GM18517 (cell line): ENCODE measurements at regions not wholly inside any gene's neighbourhood (a gene's known extent, or its start where the extent isn't known, plus 50 kb on each side); places are given as distances from the start of the nearest gene placed in this dataset.

Source experiments
- ATAC-seq: cut with Tn5 transposase; IDR thresholded peaks from one replicate; pipeline ENCODE4 v1.9.1; 2021; ENCODE audit warnings: mild to moderate bottlenecking, moderate library complexity; ENCODE audit not compliant: unreplicated experiment

GRCh38 chr13:106061781-106062180, 473.7 kb downstream of the EFNB2 start:
- ATAC-seq = no peak

GRCh38 chr13:106056851-106057250, 478.6 kb downstream of the EFNB2 start:
- ATAC-seq = no peak

GRCh38 chr13:106052200-106052767, 483.2 kb downstream of the EFNB2 start:
- ATAC-seq = no peak

- ATAC-seq = no peak
Measured at GRCh38 chr13:106049171-106049570, 486.3 kb downstream of the EFNB2 start.

GRCh38 chr13:106048386-106048785, 487.1 kb downstream of the EFNB2 start:
- ATAC-seq = no peak

- ATAC-seq = no peak
Measured at GRCh38 chr13:106047859-106048258, 487.6 kb downstream of the EFNB2 start.

- ATAC-seq = no peak
Measured at GRCh38 chr13:106042996-106043581, 492.4 kb downstream of the EFNB2 start.

GRCh38 chr13:106041445-106041844, 494.0 kb downstream of the EFNB2 start:
- no peak for ATAC-seq

GRCh38 chr13:106038752-106039151, 496.7 kb downstream of the EFNB2 start:
- ATAC-seq = no peak

- no peak for ATAC-seq
Measured at GRCh38 chr13:106036870-106037269, 498.6 kb downstream of the EFNB2 start.

- no peak for ATAC-seq
Measured at GRCh38 chr13:106034201-106034600, 501.3 kb downstream of the EFNB2 start.

- ATAC-seq = no peak
Measured at GRCh38 chr13:106033659-106034058, 501.8 kb downstream of the EFNB2 start.

GRCh38 chr13:106032441-106032840, 503.0 kb downstream of the EFNB2 start:
- no peak for ATAC-seq

GRCh38 chr13:106029676-106030290, 505.7 kb downstream of the EFNB2 start:
- no peak for ATAC-seq

- ATAC-seq = no peak
Measured at GRCh38 chr13:106028911-106029310, 506.6 kb downstream of the EFNB2 start.

GRCh38 chr13:106011600-106011999, 523.9 kb downstream of the EFNB2 start:
- no peak for ATAC-seq

- ATAC-seq = no peak
Measured at GRCh38 chr13:106010836-106011235, 524.6 kb downstream of the EFNB2 start.

GRCh38 chr13:106008540-106008939, 526.9 kb downstream of the EFNB2 start:
- ATAC-seq = no peak

- no peak for ATAC-seq
Measured at GRCh38 chr13:106007156-106007555, 528.3 kb downstream of the EFNB2 start.

- no peak for ATAC-seq
Measured at GRCh38 chr13:106003651-106004050, 531.8 kb downstream of the EFNB2 start.

- no peak for ATAC-seq
Measured at GRCh38 chr13:106001443-106001842, 534.0 kb downstream of the EFNB2 start.
